Subcutaneous abdominal adipose tissue (tissue), 5 donors: ENCODE measurements at regions not wholly inside any gene's neighbourhood (a gene's known extent, or its start where the extent isn't known, plus 50 kb on each side); places are given as distances from the start of the nearest gene placed in this dataset.
"Not testable (repeated sequence)": the region's sequence is repeated elsewhere in the genome, so short reads cannot be mapped to it uniquely, and the experiment has no call there.

Source experiments
- H3K27ac ChIP-seq: one replicate; pipeline ENCODE4 v1.7.0; 2013; ENCODE audit warnings: low read depth, mild to moderate bottlenecking, inconsistent platforms, low read length, moderate library complexity
- H3K27me3 ChIP-seq, 5 donors: one replicate each; pipeline ENCODE4 v1.7.0; 2013; ENCODE audit warnings: low read length in 5 of 5, inconsistent platforms in 1 of 5; ENCODE audit not compliant: control insufficient read depth in 5 of 5, insufficient read depth in 4 of 5
- H3K36me3 ChIP-seq, 5 donors: one replicate each; pipeline ENCODE4 v1.7.0; 2013; ENCODE audit warnings: low read length in 5 of 5; ENCODE audit not compliant: control insufficient read depth in 5 of 5, insufficient read depth in 5 of 5
- H3K4me1 ChIP-seq, 5 donors: one replicate each; pipeline ENCODE4 v1.7.0; 2013; ENCODE audit warnings: low read length in 5 of 5, mild to moderate bottlenecking in 3 of 5, moderate library complexity in 1 of 5; ENCODE audit not compliant: control insufficient read depth in 5 of 5, insufficient read depth in 5 of 5
- H3K4me3 ChIP-seq, 5 donors: one replicate each; pipeline ENCODE4 v1.7.0; 2013; ENCODE audit warnings: low read length in 5 of 5, low read depth in 1 of 5
- H3K9ac ChIP-seq, 5 donors: one replicate each; pipeline ENCODE4 v1.7.0; 2013; ENCODE audit warnings: low read length in 5 of 5, mild to moderate bottlenecking in 4 of 5, moderate library complexity in 3 of 5
- H3K9me3 ChIP-seq, 5 donors: one replicate each; pipeline ENCODE4 v1.7.0; 2013; ENCODE audit warnings: low read length in 5 of 5; ENCODE audit not compliant: control insufficient read depth in 5 of 5
- donor health status: healthy.
- donor health status: healthy.
- donor health status: healthy.
- donor health status: healthy.
- donor health status: healthy.

- Histone ChIP-seq H3K36me3 (no peaks in the 10 kb centered on the region), H3K27ac (no peak overlapping the region), H3K4me1 (no peaks in the 10 kb centered on the region), H3K9ac (no peak overlapping the region), H3K27me3 (peaks cover 0 to 2% (median 0%) of the 10 kb centered on the region in 5 donors), H3K9me3 (peaks cover 0 to 2% (median 0%) of the 10 kb centered on the region in 5 donors), H3K4me3 (no peak overlapping the region)
These were observed 73.2 kb upstream of the GPR158 start for GRCh38 chr10:25101461-25102146.

GRCh38 chr10:25102147-25102822, 72.5 kb upstream of the GPR158 start:
- no peaks in the 10 kb centered on the region for H3K36me3 ChIP-seq
- H3K4me3 ChIP-seq = no peak overlapping the region
- H3K9me3 ChIP-seq = peaks cover 0 to 2% (median 0%) of the 10 kb centered on the region in 5 donors
- H3K4me1 ChIP-seq = no peaks in the 10 kb centered on the region
- no peak overlapping the region for H3K27ac ChIP-seq
- H3K27me3 ChIP-seq = peaks cover 0 to 2% (median 0%) of the 10 kb centered on the region in 5 donors
- no peak overlapping the region for H3K9ac ChIP-seq

GRCh38 chr10:25103703-25104102, 71.1 kb upstream of the GPR158 start:
- no peaks in the 10 kb centered on the region for H3K4me1 ChIP-seq
- peaks cover 0 to 2% (median 0%) of the 10 kb centered on the region in 5 donors for H3K27me3 ChIP-seq
- no peak overlapping the region for H3K4me3 ChIP-seq
- no peak overlapping the region for H3K27ac ChIP-seq
- H3K36me3 ChIP-seq = no peaks in the 10 kb centered on the region
- peaks cover 0 to 2% (median 0%) of the 10 kb centered on the region in 5 donors for H3K9me3 ChIP-seq
- no peak overlapping the region for H3K9ac ChIP-seq

GRCh38 chr10:25104441-25104840, 70.4 kb upstream of the GPR158 start:
- peaks cover 0 to 2% (median 0%) of the 10 kb centered on the region in 5 donors for H3K27me3 ChIP-seq
- peaks cover 0 to 2% (median 0%) of the 10 kb centered on the region in 5 donors for H3K9me3 ChIP-seq
- no peak overlapping the region for H3K4me3 ChIP-seq
- no peak overlapping the region for H3K9ac ChIP-seq
- H3K27ac ChIP-seq = no peak overlapping the region
- H3K36me3 ChIP-seq = no peaks in the 10 kb centered on the region
- H3K4me1 ChIP-seq = no peaks in the 10 kb centered on the region

GRCh38 chr10:25105262-25105661, 69.5 kb upstream of the GPR158 start:
- H3K4me1 ChIP-seq = no peaks in the 10 kb centered on the region
- H3K4me3 ChIP-seq = no peak overlapping the region
- H3K27ac ChIP-seq = no peak overlapping the region
- no peaks in the 10 kb centered on the region for H3K36me3 ChIP-seq
- peaks cover 0 to 2% (median 0%) of the 10 kb centered on the region in 5 donors for H3K9me3 ChIP-seq
- peaks cover 0 to 2% (median 0%) of the 10 kb centered on the region in 5 donors for H3K27me3 ChIP-seq
- no peak overlapping the region for H3K9ac ChIP-seq

- H3K4me3 ChIP-seq = no peak overlapping the region
- H3K9me3 ChIP-seq = peaks cover 0 to 2% (median 0%) of the 10 kb centered on the region in 5 donors
- no peaks in the 10 kb centered on the region for H3K27me3 ChIP-seq
- H3K36me3 ChIP-seq = no peaks in the 10 kb centered on the region
- no peaks in the 10 kb centered on the region for H3K4me1 ChIP-seq
- no peak overlapping the region for H3K27ac ChIP-seq
- H3K9ac ChIP-seq = no peak overlapping the region
These were observed 69.0 kb upstream of the GPR158 start for GRCh38 chr10:25105743-25106260.

- Histone ChIP-seq H3K4me3 (no peak overlapping the region), H3K27me3 (no peaks in the 10 kb centered on the region), H3K36me3 (no peaks in the 10 kb centered on the region), H3K9ac (no peak overlapping the region), H3K4me1 (no peaks in the 10 kb centered on the region), H3K9me3 (peaks cover 0 to 2% (median 0%) of the 10 kb centered on the region in 5 donors), H3K27ac (no peak overlapping the region)
These were observed 67.0 kb upstream of the GPR158 start for GRCh38 chr10:25107756-25108155.

- peaks cover 0 to 12% (median 10%) of the 10 kb centered on the region in 5 donors for H3K4me1 ChIP-seq
- not testable (repeated sequence) for H3K9me3 ChIP-seq, H3K27ac ChIP-seq, H3K36me3 ChIP-seq, H3K27me3 ChIP-seq, H3K4me3 ChIP-seq, H3K9ac ChIP-seq
These were observed 64.9 kb upstream of the GPR158 start for GRCh38 chr10:25109896-25110295.

- H3K27me3 ChIP-seq = no peaks in the 10 kb centered on the region
- H3K36me3 ChIP-seq = no peaks in the 10 kb centered on the region
- no peaks in the 10 kb centered on the region for H3K9me3 ChIP-seq
- H3K27ac ChIP-seq = no peak overlapping the region
- no peak overlapping the region for H3K9ac ChIP-seq
- H3K4me1 ChIP-seq = peaks cover 0 to 12% (median 10%) of the 10 kb centered on the region in 5 donors
- H3K4me3 ChIP-seq = no peak overlapping the region
These were observed 62.8 kb upstream of the GPR158 start for GRCh38 chr10:25112016-25112415.
